ENCODE measurements at regions not wholly inside any gene's neighbourhood (a gene's known extent, or its start where the extent isn't known, plus 50 kb on each side); places are given as distances from the start of the nearest gene placed in this dataset.

- no peak for DNase-seq (ENCODE audit: low read depth in 3 of 3, low spot score in 1 of 3)
Measured at GRCh38 chr18:72940986-72941385, 73.2 kb upstream of the NETO1 start.

- no peak for DNase-seq (ENCODE audit: low read depth in 3 of 3, low spot score in 1 of 3)
Measured at GRCh38 chr18:72940509-72940908, 72.7 kb upstream of the NETO1 start.

- no peak for DNase-seq (ENCODE audit: low read depth in 3 of 3, low spot score in 1 of 3)
Measured at GRCh38 chr18:72935744-72936143, 68.0 kb upstream of the NETO1 start.

DNA sequence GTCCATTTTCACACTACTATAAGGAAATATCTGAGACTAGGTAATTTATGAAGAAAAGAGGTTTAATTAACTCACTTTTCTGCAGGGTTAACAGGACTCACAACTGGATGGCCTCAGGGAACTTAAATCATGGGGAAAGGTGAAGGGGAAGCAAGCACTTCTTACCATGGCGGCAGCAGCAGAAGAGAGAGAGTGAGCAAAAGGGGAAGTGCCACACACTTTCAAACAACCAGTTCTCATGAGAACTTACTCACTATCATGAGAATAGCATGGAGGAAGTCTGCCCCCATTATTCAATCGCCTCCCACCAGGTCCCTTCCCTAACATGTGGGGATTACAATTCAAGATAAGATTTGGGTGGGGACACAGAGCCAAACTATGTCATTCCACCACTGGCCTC lies 55.1 kb upstream of the NETO1 start:
- no peak for DNase-seq (ENCODE audit: low read depth in 3 of 3, low spot score in 1 of 3)

Measured in stimulated activated CD4-positive, alpha-beta T cell treated with anti-CD3 and anti-CD28 coated beads, TNF-alpha, amount 100 ng/mL, for 1 hour (primary cell).